ENCODE measurements at regions not wholly inside any gene's neighbourhood (a gene's known extent, or its start where the extent isn't known, plus 50 kb on each side); places are given as distances from the start of the nearest gene placed in this dataset.

DNA sequence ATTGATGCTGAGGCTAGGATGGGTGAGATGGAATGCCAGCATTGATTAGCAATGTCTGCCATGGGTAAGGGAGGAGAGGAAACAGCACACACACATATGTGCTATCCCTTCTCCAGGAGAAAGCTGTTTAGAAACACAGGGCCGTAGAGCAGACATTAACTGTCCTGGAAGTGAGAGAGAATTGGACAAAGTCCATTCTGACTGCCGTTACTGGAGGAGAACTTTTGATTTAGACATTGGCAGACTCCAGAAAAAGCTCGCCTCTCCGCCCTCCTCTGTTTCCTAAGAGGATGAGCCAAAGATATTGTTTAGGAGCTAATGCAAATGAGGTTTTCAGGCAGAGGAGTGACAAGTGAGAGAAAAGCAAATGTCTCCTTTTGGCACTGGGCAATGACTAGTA, 237.0 kb downstream of the HAPSTR1 start:
- TF ChIP-seq CBX5 (IDR thresholded peaks at IDR 0.05; ENCODE audit: borderline replicate concordance, low read depth): no peak
- TF ChIP-seq CCNT2 (IDR thresholded peaks at IDR 0.05; ENCODE audit: borderline replicate concordance, extremely low read depth, insufficient read length, low read depth, low read length): no peak
- no peak for TF ChIP-seq FUS (optimal IDR thresholded peaks at IDR 0.05; ENCODE audit: low read depth, low read length)
